NCI-H446 (cell line): ENCODE measurements at regions not wholly inside any gene's neighbourhood (a gene's known extent, or its start where the extent isn't known, plus 50 kb on each side); places are given as distances from the start of the nearest gene placed in this dataset.

Experiments used
- DNase-seq, 2 experiments: peaks; one replicate each; lab custom pipeline; 2025; lab: John Stamatoyannopoulos, UW

DNA sequence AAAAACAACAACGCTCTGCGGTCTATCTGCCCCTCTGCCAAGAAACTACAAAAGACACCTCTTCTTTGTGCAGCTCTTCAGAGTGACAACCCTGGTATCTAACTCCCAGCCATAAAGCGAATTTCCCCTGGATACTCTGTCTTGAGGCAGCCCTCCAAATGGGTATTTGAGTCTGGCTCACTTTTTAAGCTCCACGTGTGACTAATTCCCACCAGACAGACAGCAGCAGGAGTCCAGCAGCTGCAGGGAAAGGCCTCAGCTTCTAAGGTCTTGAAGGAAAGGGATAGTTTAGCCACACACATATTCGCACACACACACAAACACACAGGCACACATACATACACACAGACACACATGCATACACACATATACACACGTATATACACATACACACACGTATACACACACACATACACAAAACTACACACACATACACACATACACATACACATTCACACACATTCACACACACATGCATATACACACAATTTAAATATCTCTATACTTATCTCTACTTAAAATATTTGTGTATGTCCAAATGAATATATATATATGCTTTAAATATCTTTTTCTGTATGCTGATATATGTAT lies 188.8 kb downstream of the TSHZ3 start:
- DNase-seq: no peak

DNA sequence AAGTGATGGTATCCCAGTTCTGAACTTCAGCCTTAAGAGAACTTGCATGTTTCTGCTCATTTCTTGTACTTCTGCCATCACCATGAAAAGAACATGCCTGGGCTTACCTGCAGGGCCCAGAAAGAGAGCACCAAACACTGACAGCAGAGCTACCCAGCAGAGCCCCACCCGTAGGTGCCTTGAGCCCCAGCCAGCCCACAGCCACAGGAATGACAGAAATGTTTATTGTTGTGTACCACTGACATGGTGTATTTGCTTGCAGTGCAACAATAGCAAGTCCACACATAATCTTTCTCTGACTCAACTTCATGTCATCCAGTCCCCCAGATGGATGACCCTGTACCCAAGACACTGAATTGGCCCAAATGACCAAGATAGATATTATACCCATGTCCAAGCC lies 195.2 kb downstream of the TSHZ3 start:
- DNase-seq: no peak

DNA sequence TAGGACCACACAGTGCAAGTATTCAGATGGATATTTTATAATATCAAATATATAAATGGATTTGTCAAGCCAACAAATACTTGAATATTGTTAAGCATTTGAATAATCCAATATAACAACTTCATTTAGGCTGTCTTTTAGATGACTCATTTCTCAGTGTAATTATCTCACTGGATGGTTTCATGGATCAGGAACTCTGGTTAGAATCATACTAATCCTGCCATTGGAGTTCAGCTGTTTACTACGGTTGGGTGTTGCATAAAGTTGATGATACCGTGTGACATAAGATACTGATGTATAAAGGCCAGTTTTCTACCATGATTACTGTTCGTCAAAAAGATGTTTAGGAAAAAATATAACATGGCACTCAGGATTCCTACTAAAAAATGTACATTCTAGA lies 196.3 kb downstream of the TSHZ3 start:
- no peak for DNase-seq

DNA sequence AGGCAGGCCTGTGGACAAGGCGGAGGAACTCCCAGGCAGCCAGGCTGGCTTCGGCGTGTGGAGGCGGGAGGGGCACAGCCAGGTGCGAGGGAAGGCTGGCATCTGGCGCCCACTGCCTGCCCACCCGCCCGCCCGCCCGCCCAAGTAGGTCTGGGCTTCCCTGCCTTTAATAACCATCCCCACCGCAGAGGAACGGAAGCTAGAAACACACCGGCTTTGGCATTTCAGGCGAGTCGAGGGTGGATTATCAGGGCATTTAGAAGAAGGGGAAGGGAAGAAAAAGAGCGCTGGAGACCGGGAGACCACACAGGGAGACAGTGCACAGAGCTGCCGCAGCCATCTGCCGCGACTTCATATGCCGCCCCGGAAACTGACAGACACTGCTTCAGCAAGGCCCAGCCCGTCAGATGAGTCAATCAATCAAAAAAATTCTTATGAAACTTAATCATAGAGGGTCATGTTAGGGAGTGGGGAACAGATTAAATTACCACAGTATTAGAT lies 199.7 kb downstream of the TSHZ3 start:
- DNase-seq: no peak

DNA sequence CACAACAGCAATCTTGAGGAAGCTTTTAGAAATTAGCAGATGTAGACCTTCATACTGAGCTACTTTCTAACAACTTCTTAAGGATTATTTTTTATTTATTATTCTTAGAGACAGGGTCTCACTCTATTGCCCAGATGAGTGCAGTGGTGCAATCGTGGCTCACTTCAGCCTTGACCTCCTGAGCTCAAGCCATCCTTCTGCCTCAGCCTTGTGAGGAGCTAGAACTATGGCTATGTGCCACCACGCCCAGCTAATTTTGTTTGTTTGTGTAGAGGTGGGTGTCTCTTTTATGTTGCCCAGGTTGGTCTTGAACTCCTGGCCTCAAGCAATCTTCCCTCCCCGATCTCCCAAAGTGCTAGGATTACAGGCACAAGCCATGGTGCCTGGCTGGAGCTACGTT lies 200.6 kb downstream of the TSHZ3 start:
- DNase-seq: no peak

DNA sequence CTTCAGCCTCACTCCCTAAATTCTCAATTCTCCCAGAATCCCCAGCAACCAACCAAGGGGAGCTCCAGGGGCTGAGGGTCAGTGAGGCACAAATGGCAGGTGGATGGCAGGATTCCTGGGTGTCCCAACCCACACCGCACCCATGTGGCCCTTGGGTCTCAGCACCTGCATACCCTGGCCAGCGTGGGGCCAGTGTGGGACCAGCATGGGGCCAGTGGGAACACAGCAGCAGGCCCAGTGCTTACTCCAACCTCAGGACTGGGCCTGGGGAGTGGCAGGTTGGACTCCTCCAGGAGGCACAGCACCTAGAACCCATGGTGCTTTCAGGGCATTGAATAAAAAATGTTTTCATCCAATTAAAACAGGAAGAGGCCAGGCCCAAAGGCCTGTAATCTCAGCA lies 202.0 kb downstream of the TSHZ3 start:
- DNase-seq: no peak

DNA sequence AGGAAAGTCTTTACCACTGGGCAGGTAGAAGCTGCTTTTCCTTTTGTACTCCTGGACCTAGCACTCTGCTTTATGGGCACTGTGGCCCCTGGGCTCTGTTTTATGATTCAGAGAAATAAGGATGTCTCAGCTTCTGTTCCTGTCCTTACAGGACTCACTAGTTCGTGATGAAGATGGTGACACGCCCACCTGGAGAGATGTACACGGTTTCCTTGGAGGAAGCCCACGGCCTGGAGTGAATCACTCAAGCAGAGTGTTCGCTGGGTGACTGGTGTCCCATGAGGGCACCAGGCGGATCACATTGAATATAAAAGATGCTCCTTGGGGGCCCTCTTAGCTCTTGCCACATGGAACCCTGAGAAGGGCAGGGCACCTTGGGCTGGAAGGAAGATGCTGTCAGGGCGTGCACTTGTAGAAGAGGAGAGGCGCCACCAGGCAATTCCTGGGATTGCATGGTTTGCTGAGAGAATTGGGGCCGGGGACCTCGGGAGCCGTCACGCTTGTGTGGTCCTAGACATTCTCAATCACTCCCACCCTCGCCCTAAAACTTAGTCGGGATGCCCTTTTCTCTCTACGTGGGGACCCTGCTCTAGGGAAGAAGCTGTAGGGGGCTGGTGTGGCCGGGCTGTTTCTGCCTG lies 202.6 kb downstream of the TSHZ3 start:
- DNase-seq: no peak

DNA sequence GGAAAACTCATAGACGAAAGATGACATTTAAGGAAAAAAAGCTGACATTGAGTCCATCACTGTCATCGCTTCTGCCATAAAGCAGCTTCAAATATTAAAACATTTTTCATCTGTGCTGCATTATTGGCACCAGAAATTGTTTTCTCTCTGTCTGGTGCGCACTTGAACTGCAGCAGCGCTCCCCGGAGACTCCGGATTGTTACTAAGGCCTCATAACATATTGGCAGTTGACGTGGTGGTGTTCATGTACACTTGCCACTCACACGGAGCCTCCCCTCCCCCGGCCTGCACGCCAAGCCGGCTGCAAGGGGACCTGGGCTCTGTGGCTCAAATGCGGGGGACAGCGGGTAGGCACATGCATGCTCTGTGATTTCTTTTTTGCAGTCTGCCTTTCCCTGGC lies 203.2 kb downstream of the TSHZ3 start:
- no peak for DNase-seq

DNA sequence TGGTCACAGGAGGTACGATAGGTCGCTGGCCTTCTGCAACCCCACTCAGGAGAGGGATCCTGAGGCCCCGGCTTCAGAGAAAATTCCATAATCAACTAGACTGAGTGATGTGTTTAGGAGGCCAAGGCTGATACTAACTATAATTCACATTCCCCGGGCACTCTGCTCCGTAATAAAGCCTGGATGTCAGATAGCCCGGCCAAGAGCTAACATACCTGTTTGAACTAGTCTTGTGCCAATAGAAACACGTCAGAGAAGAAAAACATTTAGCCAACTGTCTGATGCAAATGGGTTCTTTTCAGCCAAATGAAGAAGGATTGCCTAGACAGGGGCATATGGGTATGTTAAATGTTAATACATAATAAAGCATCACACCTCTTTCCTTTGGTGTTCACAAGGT lies 204.2 kb downstream of the TSHZ3 start:
- no peak for DNase-seq

DNA sequence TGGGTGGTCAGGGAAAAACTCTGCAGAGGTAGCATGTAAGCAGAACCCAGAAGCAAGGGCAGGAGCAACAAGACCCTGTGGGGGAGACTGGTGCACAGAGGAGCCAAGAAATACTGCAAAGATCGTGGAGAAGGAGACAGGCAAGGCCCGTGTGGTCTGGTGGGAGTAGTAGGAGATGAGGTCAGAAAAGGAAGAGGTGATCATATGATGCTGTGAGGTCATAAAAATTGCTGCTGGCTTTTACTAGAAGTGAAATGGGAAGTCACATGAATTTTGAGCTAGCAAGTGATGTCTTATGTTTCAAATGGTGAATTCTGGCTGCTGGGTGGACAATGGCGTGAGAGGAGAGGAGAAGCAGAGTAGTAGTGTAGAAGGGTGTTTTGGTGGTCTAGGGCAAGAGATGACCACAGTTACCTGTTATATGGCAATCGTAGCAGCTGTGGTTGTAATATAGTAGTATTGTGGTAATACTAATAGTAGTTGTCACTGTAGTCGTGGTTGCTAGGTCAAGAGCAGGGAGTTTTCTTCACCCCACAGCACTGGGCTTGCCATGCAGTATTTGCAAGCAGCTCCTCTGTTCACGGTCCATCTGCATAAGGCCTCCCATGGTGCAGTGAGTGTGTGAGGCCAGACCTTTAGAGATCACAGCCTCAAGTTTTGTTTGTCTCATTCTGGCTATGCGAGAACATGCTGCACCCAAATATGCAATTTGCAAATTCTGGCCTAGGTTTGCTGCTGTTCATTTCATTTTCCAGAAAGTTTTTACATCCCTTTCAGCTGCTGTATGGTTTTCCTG lies 205.0 kb downstream of the TSHZ3 start:
- no peak for DNase-seq

DNA sequence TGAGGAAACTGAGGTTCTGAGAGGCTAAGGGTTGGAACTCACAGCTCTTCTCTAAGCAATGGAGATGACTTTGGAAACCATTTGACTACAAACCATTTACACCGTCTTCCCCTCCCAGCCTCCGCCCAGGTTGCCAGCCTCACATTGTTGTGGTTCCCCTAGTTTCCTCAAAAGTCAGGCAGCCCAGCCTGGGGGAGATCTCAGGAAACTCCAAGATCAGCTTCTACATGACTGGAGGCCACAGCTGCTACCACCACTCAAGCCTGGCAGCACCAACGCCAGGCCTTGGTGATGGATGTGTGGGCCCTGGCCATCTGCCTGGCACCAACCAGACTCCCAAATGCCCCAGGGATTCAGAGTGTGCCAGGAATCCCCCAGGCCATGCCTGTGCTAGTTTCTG lies 207.9 kb downstream of the TSHZ3 start:
- DNase-seq: no peak

DNA sequence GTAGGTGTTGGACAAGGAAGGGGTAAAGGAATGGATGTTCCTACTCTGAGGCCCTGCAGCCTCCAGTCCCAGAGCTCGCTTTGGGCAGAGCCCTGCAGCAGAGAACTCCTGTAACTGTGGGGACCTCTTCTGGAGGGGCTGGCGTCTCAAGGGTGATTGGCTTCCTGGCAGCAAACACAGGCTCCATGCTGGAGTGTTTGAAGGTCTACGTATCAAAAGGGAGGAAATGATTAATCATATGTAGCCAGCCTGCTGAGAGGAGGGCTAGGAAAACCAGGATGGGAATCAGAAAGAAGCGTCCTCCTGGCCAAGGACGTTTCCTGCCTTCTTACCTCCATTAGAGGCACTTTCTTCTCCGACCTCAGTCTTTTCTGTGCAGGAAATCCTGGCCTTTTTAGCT lies 208.5 kb downstream of the TSHZ3 start:
- DNase-seq: no peak

DNA sequence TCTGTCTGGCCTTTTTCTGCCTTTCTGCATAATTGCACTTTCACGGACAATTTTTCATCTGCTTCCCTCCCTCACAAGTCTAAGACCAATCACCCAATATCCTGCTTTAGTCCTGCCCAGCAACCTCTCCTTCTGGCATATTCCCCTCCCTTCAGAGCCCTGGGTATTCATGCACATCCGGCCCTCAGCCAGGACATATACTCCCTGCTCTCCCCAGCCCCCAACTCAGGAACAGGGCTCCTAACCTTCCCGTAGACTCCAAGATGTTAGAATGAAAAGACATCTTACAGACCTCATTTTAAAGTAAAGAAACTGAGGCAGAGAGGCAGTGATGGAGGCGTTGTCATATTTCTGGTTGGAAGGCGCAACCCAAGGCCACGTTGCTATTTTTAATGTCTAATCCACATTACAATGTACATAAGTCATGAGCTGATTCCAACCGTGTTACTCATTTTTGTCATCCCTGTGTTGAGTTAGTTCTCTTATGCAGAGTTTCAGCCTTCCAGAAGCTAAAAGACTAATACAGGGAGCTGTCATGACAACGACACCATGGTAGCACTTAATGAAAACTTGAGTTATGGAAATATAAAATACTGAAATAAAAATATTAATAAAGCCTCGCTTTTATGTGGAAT lies 209.2 kb downstream of the TSHZ3 start:
- no peak for DNase-seq

DNA sequence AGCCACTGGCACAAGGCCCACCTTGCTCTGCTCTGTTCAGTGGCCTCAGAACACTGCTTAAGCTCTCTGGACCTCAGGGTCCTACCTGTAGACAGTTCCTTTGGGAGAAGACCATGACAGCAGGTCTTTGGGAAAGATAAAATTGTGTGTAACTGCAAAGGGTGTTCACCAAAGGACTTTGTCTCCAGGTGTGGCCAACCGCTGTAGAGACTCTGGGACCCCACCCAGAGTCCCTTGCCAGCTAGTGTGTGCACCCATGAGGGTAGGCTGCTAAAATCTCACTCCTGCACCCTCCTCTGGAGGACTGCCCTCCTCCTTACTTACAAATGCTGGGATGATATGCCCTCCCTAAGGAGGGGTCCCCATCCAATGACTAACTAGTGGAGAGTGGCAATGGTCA lies 211.2 kb downstream of the TSHZ3 start:
- DNase-seq: no peak

DNA sequence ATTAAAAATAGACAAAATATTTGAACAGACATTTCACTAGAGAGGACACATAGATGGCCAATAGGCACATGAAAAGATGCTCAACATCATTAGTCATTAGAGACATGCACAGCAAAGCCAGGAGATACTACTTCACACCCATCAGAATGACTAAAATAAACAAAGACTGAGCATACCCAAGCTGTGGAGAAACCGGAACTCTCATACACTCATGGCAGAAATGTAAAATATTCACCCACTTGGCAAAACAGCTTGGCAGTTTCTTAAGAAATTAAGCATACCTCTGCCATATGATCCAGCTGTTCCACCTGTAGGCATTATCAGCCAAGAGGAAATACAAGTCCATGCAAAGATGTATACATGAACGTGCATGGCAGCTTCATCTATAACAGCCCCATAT lies 213.4 kb downstream of the TSHZ3 start:
- DNase-seq: no peak

DNA sequence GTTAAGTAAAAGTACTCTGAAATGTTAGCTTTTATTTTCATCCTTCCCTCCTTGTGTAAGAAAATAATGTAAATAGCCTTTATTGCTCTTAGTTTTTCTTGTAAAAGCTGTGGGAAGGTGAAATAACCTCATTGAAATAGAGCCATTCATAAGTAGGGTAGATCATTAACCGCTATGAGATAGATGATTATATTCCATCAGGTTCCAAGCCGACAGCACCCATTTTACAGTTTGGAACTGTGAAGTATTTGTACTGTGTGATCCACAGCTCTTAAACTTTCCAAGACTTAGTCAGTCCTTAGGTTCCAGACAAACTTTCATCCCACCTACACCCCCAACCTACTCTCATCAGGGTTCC lies 216.5 kb downstream of the TSHZ3 start:
- DNase-seq: no peak

DNA sequence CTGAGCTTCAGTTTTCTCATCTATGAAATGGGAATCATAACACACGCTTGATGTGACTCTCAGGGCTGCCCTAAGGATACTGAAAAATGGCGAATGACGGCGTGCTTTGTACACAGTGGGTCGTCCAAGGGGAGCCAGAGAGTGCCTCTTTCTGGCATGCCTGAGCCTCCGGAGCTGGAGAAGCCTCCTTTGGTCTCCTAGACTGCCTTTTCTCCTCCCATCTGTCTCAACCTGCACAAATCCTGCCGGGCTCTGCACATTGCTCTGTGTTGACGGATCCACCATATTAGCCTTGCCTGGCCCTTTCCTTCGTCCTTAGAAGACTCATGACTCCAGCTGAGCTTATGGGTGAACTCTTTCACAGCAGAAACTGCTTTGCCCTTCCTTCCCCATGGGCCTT lies 220.9 kb downstream of the TSHZ3 start:
- DNase-seq: no peak

DNA sequence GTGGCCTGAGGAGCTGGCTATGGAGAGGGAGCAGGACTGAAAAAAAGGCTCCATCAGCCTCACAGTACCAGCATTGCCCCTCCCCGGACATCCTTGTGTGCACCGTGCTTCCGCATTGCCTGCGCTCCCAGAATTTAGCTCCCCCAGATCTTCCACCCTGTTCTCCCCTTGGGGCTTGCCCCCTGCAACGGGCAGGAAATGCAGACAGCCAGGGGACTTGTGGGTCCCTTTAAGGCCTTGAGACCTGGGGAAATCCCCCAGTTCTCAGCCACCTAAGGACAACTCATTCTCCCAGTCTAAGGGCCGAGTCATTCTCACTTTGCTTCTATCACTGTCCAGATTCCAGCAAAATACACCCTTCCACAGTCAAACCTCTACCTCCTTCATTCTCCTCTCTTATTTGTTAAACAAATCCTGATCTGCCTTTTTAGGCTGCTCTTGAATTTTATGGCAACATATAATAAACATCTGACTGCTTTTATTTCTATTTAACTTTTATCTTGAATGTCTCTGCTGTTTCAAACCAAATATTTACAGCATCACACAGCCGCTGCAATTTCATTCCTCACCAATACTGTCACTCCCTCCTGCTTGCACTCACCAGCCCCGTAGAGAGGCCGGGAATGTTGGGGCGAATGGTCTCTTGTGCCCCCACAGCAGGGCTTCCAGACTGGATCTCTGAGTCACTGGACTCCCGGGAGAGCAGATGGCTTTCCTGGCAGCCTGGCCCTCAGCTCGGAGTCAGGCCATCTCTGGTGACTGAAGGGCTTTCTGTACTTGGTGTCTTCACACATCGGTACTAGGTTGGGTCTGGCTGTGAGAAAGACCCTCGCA lies 221.9 kb downstream of the TSHZ3 start:
- no peak for DNase-seq

DNA sequence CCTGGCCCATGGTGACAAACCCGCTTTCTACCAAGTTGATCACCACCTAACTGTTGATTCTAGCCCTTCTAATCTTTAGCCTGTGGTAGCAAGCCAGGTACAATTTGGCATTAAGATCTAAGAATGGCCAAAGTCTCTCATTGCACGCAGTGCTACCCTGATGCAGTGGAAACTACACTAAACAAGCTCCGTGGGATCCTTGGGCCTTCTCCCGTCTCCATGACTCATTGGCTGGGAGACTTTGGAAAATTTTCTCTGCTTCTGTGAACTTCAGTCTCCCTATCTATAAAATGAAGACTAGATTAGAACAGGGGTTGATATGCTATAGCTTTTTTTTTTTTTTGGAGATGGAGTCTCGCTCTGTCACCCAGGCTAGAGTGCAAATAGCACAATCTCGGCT lies 223.0 kb downstream of the TSHZ3 start:
- no peak for DNase-seq

DNA sequence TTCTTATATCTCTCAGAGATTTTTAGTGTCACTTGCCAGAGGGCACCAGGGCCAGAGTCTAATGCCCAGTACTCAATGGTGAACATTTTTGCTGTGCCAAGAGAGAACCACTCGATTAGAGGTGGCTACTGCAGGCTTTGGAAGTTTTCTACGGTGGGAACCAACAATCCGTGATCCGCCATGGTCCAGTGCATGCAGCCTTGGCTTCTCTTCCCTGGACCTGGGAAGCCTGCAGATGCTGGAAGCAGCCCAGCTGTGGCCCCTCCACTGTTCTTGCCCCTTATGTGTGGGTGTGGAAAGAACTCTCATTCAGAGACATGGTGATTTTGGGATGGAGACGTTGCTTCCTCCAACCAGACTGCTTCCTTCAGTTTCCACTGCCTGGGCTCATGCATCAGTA lies 224.2 kb downstream of the TSHZ3 start:
- no peak for DNase-seq

DNA sequence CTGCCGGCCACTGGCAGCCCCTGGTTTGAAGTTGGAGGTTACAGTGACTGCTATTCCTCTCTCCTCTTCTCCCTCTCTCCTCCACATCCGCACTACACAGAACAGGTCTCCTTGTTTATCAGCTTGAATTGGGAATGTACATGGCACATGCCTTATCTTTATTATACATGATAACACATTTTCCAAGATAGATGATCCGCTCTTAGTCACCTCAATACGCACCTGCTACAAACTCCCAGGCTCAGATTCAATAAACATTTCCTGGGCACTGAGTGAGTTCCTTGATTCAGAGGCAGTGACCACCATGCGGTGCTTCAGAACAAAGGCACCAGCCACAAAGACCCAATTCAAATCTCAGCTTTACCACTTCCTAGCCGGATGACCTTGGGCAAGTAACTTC lies 227.7 kb downstream of the TSHZ3 start:
- no peak for DNase-seq

DNA sequence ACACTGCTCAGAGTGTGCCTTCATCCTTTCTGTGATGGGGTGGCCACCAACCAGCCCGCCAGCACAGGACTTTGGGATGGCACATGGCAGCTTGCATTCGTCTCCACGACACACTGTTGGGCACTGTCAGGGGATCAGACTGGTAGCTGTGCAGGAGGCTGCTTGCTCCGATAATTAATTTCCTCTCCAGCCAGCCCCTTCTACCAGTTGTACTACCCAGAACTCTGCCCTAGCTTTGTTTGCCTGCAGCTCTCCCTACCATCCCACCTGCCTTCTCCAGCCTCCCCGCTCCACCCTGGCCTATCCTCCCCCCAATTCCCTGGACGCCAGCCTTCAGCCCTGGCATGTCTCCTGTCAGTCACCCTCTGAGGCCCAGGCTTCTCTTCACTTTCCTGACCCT lies 228.3 kb downstream of the TSHZ3 start:
- DNase-seq: no peak
